Brain microvascular endothelial cell (primary cell): ENCODE measurements at regions not wholly inside any gene's neighbourhood (a gene's known extent, or its start where the extent isn't known, plus 50 kb on each side); places are given as distances from the start of the nearest gene placed in this dataset.
"Not testable (repeated sequence)": the region's sequence is repeated elsewhere in the genome, so short reads cannot be mapped to it uniquely, and the experiment has no call there.

ENCODE experiments used
- DNase-seq: peaks from one replicate; pipeline ENCODE4 v3.0.0-alpha.2; 2020
- H3K27ac ChIP-seq: fragments of 250-450 bp; sonication (Bioruptor Pico); 2 replicates; pipeline ENCODE4 v1.5.1; 2020; ENCODE audit warnings: mild to moderate bottlenecking, moderate library complexity
- H3K27me3 ChIP-seq: fragments of 250-450 bp; sonication (Bioruptor Pico); replicated peaks from 2 replicates; pipeline ENCODE4 v1.5.1; 2020; ENCODE audit warnings: mild to moderate bottlenecking
- H3K36me3 ChIP-seq: fragments of 250-450 bp; sonication (Bioruptor Pico); replicated peaks from 2 replicates; pipeline ENCODE4 v1.5.1; 2020; ENCODE audit warnings: mild to moderate bottlenecking
- H3K4me3 ChIP-seq: 2 replicates; pipeline ENCODE4 v1.5.1; 2011; ENCODE audit warnings: low read depth, mild to moderate bottlenecking, control low read depth, low read length, moderate library complexity
- CTCF ChIP-seq: IDR thresholded peaks from 2 replicates; pipeline ENCODE4 v1.5.1; 2011; ENCODE audit warnings: low read depth, mild to moderate bottlenecking, moderate library complexity, low read length, control low read depth, inconsistent platforms; ENCODE audit errors: missing control alignments
- in situ Hi-C: cut with HindIII; loops from 2 replicates; pipeline ENCODE4 v1.10.0; 2017; ENCODE audit warnings: low sequenced_read_pairs, low pct_ligation_motif_present

- no peak overlapping the region for H3K27ac ChIP-seq
- H3K36me3 ChIP-seq: no peaks in the 10 kb centered on the region
- no peak for TF ChIP-seq CTCF
- in situ Hi-C loops: no loop called here
- no peak for DNase-seq
- no peaks in the 10 kb centered on the region for H3K27me3 ChIP-seq
- H3K4me3 ChIP-seq: no peak overlapping the region
Observed at GRCh38 chr1:114253900-114254299, 100.2 kb upstream of the SYT6 start.

- DNase-seq: no peak
- in situ Hi-C loops: no loop called here
- Histone ChIP-seq H3K4me3 (no peak overlapping the region), H3K27ac (no peak overlapping the region), H3K27me3 (no peaks in the 10 kb centered on the region), H3K36me3 (no peaks in the 10 kb centered on the region)
- no peak for TF ChIP-seq CTCF
Observed at GRCh38 chr1:114251573-114251939, 97.9 kb upstream of the SYT6 start.

GRCh38 chr1:114250683-114251572, 97.3 kb upstream of the SYT6 start:
- Histone ChIP-seq H3K27me3 (no peaks in the 10 kb centered on the region), H3K36me3 (no peaks in the 10 kb centered on the region), H3K27ac (no peak overlapping the region), H3K4me3 (no peak overlapping the region)
- in situ Hi-C loops: no loop called here
- no peak for DNase-seq
- no peak for TF ChIP-seq CTCF

GRCh38 chr1:114249691-114250090, 96.0 kb upstream of the SYT6 start:
- DNase-seq: no peak
- Histone ChIP-seq H3K27ac (no peak overlapping the region), H3K27me3 (no peaks in the 10 kb centered on the region), H3K4me3 (no peak overlapping the region), H3K36me3 (no peaks in the 10 kb centered on the region)
- no peak for TF ChIP-seq CTCF
- in situ Hi-C loops: no loop called here

- H3K4me3 ChIP-seq: no peak overlapping the region
- no peak for DNase-seq
Observed at GRCh38 chr1:114248162-114248561, 94.5 kb upstream of the SYT6 start.

GRCh38 chr1:114242531-114243210, 89.0 kb upstream of the SYT6 start:
- in situ Hi-C loops, DNase-seq: not testable (repeated sequence)

More at GRCh38 chr1:114248162-114248561, 94.5 kb upstream of the SYT6 start:
- no peak for TF ChIP-seq CTCF
- in situ Hi-C loops: no loop called here
- Histone ChIP-seq H3K27me3 (no peaks in the 10 kb centered on the region), H3K27ac (no peak overlapping the region), H3K36me3 (no peaks in the 10 kb centered on the region)

More at GRCh38 chr1:114242531-114243210, 89.0 kb upstream of the SYT6 start:
- H3K36me3 ChIP-seq, H3K27me3 ChIP-seq, H3K27ac ChIP-seq, H3K4me3 ChIP-seq: not testable (repeated sequence)
